ENCODE measurements at regions not wholly inside any gene's neighbourhood (a gene's known extent, or its start where the extent isn't known, plus 50 kb on each side); places are given as distances from the start of the nearest gene placed in this dataset.

DNA sequence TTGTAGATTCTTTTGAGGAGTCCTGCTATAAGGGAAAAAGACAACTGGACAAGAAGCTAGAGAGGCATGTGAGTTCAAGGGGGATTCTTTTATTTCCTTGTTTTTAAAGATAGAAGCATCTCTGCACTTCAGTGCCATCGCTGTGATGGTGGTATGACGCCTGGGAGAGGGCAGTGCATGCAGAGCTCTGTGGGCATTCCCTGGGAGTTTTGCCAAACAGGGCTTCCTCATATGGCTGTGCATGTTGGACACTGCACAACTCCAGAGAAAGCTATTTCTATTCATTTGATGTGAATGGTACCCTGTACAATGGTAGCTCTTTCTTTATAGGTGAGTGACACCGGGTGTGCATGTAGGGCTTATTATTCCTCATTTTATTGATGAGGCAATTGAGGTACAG lies 599.5 kb upstream of the DPP6 start:
- Mint-ChIP-seq H3K4me3 (ENCODE audit: low read depth) (no peak overlapping the region), H3K27me3 (ENCODE audit: low read depth) (no peaks in the 10 kb centered on the region), H3K27ac (no peak overlapping the region), H3K9me3 (peaks cover 24% of the 10 kb centered on the region), H3K36me3 (ENCODE audit: low read depth) (no peaks in the 10 kb centered on the region), H3K4me1 (ENCODE audit: low read depth) (no peaks in the 10 kb centered on the region)
- intact Hi-C loops (cut with micrococcal nuclease), result no loop called here
- DNase-seq (ENCODE audit: low spot score), result no peak

DNA sequence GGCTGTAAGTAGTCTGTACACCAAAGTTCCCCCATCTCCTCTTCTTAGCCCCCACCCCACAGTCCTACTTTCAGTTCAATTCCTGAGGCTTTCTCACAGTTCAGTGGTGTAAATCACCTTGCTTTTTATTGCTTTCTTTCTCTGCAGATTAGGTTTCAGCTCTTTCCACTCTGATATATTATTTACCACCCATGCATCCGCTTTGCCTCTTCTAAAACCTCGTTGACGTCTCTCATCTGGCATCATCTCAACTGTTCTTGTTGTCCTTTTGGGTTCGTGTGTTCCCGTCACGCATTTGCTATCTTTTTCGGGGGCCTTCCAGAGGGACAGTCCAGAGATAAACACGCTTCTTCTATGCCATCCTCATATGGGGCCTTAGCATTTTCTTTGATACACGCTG lies 597.9 kb upstream of the DPP6 start:
- no peak overlapping the region for H3K27ac Mint-ChIP-seq
- no peaks in the 10 kb centered on the region for H3K27me3 Mint-ChIP-seq (ENCODE audit: low read depth)
- no peak for DNase-seq (ENCODE audit: low spot score)
- no peaks in the 10 kb centered on the region for H3K36me3 Mint-ChIP-seq (ENCODE audit: low read depth)
- H3K4me3 Mint-ChIP-seq (ENCODE audit: low read depth), result no peak overlapping the region
- no peaks in the 10 kb centered on the region for H3K4me1 Mint-ChIP-seq (ENCODE audit: low read depth)
- H3K9me3 Mint-ChIP-seq, result peaks cover 25% of the 10 kb centered on the region
- intact Hi-C loops (cut with micrococcal nuclease), result no loop called here

GRCh38 chr7:153457746-153458145 lies 594.5 kb upstream of the DPP6 start:
- Mint-ChIP-seq H3K27me3 (ENCODE audit: low read depth) (no peaks in the 10 kb centered on the region), H3K9me3 (peaks cover 42% of the 10 kb centered on the region), H3K4me3 (ENCODE audit: low read depth) (no peak overlapping the region), H3K27ac (no peak overlapping the region), H3K36me3 (ENCODE audit: low read depth) (no peaks in the 10 kb centered on the region), H3K4me1 (ENCODE audit: low read depth) (no peaks in the 10 kb centered on the region)
- DNase-seq (ENCODE audit: low spot score), result no peak
- intact Hi-C loops (cut with micrococcal nuclease), result no loop called here

DNA sequence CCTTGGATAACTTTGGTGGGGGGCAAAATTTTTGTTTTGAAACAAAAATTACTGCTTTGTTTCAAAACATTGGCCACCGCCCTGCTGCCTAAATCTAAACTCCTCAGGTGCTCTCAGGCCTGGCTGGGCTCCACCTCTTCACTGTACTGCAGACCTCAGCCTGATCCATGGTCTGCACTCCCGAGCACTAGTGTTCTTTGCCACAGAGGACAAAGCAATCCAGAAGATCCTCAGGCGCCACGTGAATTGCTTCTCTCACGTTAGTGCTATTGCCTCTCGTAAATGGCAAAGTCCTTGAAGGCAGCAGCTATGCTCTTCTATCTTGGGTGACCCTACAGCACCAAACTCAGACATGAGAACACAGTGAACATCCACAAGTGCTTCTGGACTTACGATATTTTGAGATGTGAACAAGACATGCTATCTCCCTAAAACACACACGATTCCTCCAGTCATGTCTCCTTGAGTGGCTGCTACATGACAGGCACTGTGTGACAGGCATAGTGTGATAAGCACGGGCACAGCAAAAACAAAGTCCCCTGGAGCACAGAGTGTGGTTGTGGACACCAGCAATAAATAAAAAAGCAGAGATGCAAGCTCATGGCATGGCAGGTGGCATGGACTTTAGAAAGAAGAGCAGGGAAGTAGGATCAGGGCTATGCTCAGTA lies 582.1 kb upstream of the DPP6 start:
- no peak overlapping the region for H3K4me3 Mint-ChIP-seq (ENCODE audit: low read depth)
- no peak overlapping the region for H3K27ac Mint-ChIP-seq
- DNase-seq (ENCODE audit: low spot score), result no peak
- intact Hi-C loops (cut with micrococcal nuclease), result no loop called here
- no peaks in the 10 kb centered on the region for H3K27me3 Mint-ChIP-seq (ENCODE audit: low read depth)
- peaks cover 11% of the 10 kb centered on the region for H3K9me3 Mint-ChIP-seq
- no peaks in the 10 kb centered on the region for H3K4me1 Mint-ChIP-seq (ENCODE audit: low read depth)
- H3K36me3 Mint-ChIP-seq (ENCODE audit: low read depth), result no peaks in the 10 kb centered on the region

GRCh38 chr7:153472516-153472915 lies 579.7 kb upstream of the DPP6 start:
- Mint-ChIP-seq H3K4me1 (ENCODE audit: low read depth) (no peaks in the 10 kb centered on the region), H3K27ac (no peak overlapping the region), H3K27me3 (ENCODE audit: low read depth) (no peaks in the 10 kb centered on the region), H3K36me3 (ENCODE audit: low read depth) (no peaks in the 10 kb centered on the region), H3K4me3 (ENCODE audit: low read depth) (no peak overlapping the region), H3K9me3 (peaks cover 11% of the 10 kb centered on the region)
- no peak for DNase-seq (ENCODE audit: low spot score)
- intact Hi-C loops (cut with micrococcal nuclease), result no loop called here

DNA sequence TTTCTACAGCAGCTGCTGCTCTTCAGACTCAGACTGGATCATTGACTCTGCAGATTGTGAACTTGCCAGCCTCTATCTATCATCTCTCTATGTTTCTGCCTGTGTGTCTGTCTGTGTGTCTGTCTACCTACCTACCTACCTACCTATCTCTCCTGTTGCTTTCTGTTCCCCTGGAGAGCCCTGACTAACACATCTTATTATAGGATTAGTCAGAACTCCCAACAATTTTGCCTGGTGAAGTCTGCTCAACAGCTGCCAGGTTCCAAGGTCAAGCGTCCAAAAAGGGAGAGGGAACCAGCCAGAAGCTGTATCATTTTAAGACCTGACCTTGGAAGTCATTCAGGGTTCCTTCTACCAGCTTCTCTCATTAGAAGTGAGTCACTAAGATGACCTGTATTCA lies 579.0 kb upstream of the DPP6 start:
- intact Hi-C loops (cut with micrococcal nuclease), result no loop called here
- Mint-ChIP-seq H3K36me3 (ENCODE audit: low read depth) (no peaks in the 10 kb centered on the region), H3K4me3 (ENCODE audit: low read depth) (no peak overlapping the region), H3K9me3 (peaks cover 11% of the 10 kb centered on the region), H3K27me3 (ENCODE audit: low read depth) (no peaks in the 10 kb centered on the region), H3K4me1 (ENCODE audit: low read depth) (no peaks in the 10 kb centered on the region), H3K27ac (no peak overlapping the region)
- no peak for DNase-seq (ENCODE audit: low spot score)

GRCh38 chr7:153475239-153475638 lies 577.0 kb upstream of the DPP6 start:
- Mint-ChIP-seq H3K4me1 (ENCODE audit: low read depth) (no peaks in the 10 kb centered on the region), H3K27ac (no peak overlapping the region), H3K27me3 (ENCODE audit: low read depth) (no peaks in the 10 kb centered on the region), H3K9me3 (peaks cover 10% of the 10 kb centered on the region), H3K4me3 (ENCODE audit: low read depth) (no peak overlapping the region), H3K36me3 (ENCODE audit: low read depth) (no peaks in the 10 kb centered on the region)
- intact Hi-C loops (cut with micrococcal nuclease), result no loop called here
- no peak for DNase-seq (ENCODE audit: low spot score)

GRCh38 chr7:153476166-153476565 lies 576.0 kb upstream of the DPP6 start:
- Mint-ChIP-seq H3K36me3 (ENCODE audit: low read depth) (no peaks in the 10 kb centered on the region), H3K4me3 (ENCODE audit: low read depth) (no peak overlapping the region), H3K4me1 (ENCODE audit: low read depth) (no peaks in the 10 kb centered on the region), H3K9me3 (peaks cover 8% of the 10 kb centered on the region), H3K27me3 (ENCODE audit: low read depth) (no peaks in the 10 kb centered on the region), H3K27ac (no peak overlapping the region)
- intact Hi-C loops (cut with micrococcal nuclease), result no loop called here
- no peak for DNase-seq (ENCODE audit: low spot score)

GRCh38 chr7:153496257-153496656 lies 555.9 kb upstream of the DPP6 start:
- Mint-ChIP-seq H3K4me3 (ENCODE audit: low read depth) (no peak overlapping the region), H3K27me3 (ENCODE audit: low read depth) (no peaks in the 10 kb centered on the region), H3K36me3 (ENCODE audit: low read depth) (no peaks in the 10 kb centered on the region), H3K9me3 (peaks cover 5% of the 10 kb centered on the region), H3K4me1 (ENCODE audit: low read depth) (no peaks in the 10 kb centered on the region), H3K27ac (no peak overlapping the region)
- intact Hi-C loops (cut with micrococcal nuclease), result no loop called here
- DNase-seq (ENCODE audit: low spot score), result no peak

DNA sequence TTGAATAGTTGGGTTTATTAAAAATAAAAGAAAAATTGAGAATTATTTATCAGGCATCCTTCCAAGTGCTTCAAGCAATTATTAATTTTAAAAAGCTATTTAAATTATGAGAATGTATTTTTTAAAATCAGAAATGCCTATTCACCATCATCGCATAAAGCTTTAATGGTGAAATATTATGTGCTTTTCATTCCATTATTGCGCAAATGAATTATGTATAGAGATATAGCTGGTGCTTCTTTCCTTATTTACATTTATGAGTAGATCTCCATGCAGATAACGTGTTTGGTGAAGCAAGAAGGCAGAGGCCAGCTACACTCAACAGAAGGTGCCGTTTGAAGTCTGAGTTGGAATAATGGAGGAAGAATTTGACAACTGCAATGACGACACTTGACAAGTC lies 549.1 kb upstream of the DPP6 start:
- Mint-ChIP-seq H3K4me3 (ENCODE audit: low read depth) (no peak overlapping the region), H3K4me1 (ENCODE audit: low read depth) (no peaks in the 10 kb centered on the region), H3K27ac (no peak overlapping the region), H3K27me3 (ENCODE audit: low read depth) (no peaks in the 10 kb centered on the region), H3K36me3 (ENCODE audit: low read depth) (no peaks in the 10 kb centered on the region), H3K9me3 (peaks cover 12% of the 10 kb centered on the region)
- intact Hi-C loops (cut with micrococcal nuclease), result no loop called here
- DNase-seq (ENCODE audit: low spot score), result no peak

DNA sequence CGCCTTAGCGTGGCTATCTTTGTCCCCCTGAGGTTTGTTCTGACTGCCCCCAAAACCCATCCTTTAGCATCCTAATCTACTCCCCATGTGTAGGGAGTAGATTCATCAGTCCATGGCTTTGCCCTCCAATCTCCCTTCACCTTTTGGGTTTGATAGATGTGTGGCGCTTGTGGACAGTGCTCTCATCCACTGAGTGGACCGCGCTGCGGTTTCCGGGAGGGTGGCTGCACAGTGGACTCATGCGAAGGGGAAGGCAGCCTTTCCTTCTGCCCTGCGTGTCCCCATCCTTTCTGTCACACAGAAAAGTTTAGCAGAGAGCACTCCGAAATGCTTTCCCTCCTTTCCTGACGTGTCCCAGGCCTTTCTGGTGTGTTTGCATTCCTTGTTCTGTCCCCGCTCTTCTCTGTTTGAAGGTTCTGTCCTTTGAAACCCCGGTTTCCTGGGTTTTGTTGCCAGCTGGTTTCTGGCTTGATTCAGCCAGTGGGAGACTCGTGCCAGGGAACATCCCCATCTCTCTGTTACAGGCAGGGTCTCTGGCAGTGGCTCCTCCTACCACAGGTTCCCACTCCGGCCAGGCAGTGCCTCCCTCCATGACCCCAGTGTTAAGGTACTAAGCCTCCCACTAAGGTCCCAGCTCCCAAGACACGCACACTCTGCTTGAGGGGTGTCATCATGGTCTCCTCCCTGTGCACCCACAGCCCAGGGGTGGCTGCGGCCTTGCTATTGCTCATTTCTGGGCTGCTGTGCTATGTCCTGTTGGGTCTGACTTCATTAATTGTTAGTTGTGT lies 547.7 kb upstream of the DPP6 start:
- Mint-ChIP-seq H3K4me1 (ENCODE audit: low read depth) (no peaks in the 10 kb centered on the region), H3K27ac (no peak overlapping the region)
- no peak for DNase-seq (ENCODE audit: low spot score)

GRCh38 chr7:153507885-153508284 lies 544.3 kb upstream of the DPP6 start:
- Mint-ChIP-seq H3K4me3 (ENCODE audit: low read depth) (no peak overlapping the region), H3K36me3 (ENCODE audit: low read depth) (no peaks in the 10 kb centered on the region), H3K4me1 (ENCODE audit: low read depth) (no peaks in the 10 kb centered on the region), H3K27me3 (ENCODE audit: low read depth) (no peaks in the 10 kb centered on the region), H3K9me3 (peaks cover 7% of the 10 kb centered on the region), H3K27ac (no peak overlapping the region)
- intact Hi-C loops (cut with micrococcal nuclease), result no loop called here
- no peak for DNase-seq (ENCODE audit: low spot score)

More for the DNA sequence above, 547.7 kb upstream of the DPP6 start:
- Mint-ChIP-seq H3K4me3 (ENCODE audit: low read depth) (no peak overlapping the region), H3K36me3 (ENCODE audit: low read depth) (no peaks in the 10 kb centered on the region), H3K27me3 (ENCODE audit: low read depth) (no peaks in the 10 kb centered on the region), H3K9me3 (peaks cover 12% of the 10 kb centered on the region)
- intact Hi-C loops (cut with micrococcal nuclease), result no loop called here

- DNase-seq (ENCODE audit: low spot score), result no peak
- no peaks in the 10 kb centered on the region for H3K36me3 Mint-ChIP-seq (ENCODE audit: low read depth)
- intact Hi-C loops (cut with micrococcal nuclease), result no loop called here
- no peaks in the 10 kb centered on the region for H3K27me3 Mint-ChIP-seq (ENCODE audit: low read depth)
- H3K9me3 Mint-ChIP-seq, result peaks cover 17% of the 10 kb centered on the region
- no peak overlapping the region for H3K4me3 Mint-ChIP-seq (ENCODE audit: low read depth)
- H3K4me1 Mint-ChIP-seq (ENCODE audit: low read depth), result no peaks in the 10 kb centered on the region
- no peak overlapping the region for H3K27ac Mint-ChIP-seq
These were observed 542.4 kb upstream of the DPP6 start for GRCh38 chr7:153509768-153510167.
